IPS-20b (cell line): ENCODE measurements at regions not wholly inside any gene's neighbourhood (a gene's known extent, or its start where the extent isn't known, plus 50 kb on each side); places are given as distances from the start of the nearest gene placed in this dataset.
"Not testable (repeated sequence)": the region's sequence is repeated elsewhere in the genome, so short reads cannot be mapped to it uniquely, and the experiment has no call there.

Experiments
- H3K27ac ChIP-seq: one replicate; pipeline ENCODE4 v1.5.1; 2013; ENCODE audit warnings: low read length
- H3K27me3 ChIP-seq: 2 replicates; pipeline ENCODE4 v1.6.1; 2013; ENCODE audit warnings: mild to moderate bottlenecking, low read length, inconsistent platforms; ENCODE audit not compliant: insufficient read depth
- H3K36me3 ChIP-seq: 2 replicates; pipeline ENCODE4 v1.6.1; 2013; ENCODE audit warnings: low read depth, mild to moderate bottlenecking, inconsistent platforms, low read length, moderate library complexity; ENCODE audit not compliant: insufficient read depth
- H3K4me1 ChIP-seq: 2 replicates; pipeline ENCODE4 v1.6.1; 2013; ENCODE audit warnings: mild to moderate bottlenecking, control low read depth, inconsistent platforms, low read length, moderate library complexity; ENCODE audit not compliant: insufficient read depth
- H3K4me3 ChIP-seq: 2 replicates; pipeline ENCODE4 v1.5.1; 2013; ENCODE audit warnings: mild to moderate bottlenecking, low read length, inconsistent platforms
- H3K9ac ChIP-seq: 2 replicates; pipeline ENCODE4 v1.6.1; 2013; ENCODE audit warnings: low read depth, mild to moderate bottlenecking, inconsistent platforms, low read length, moderate library complexity
- H3K9me3 ChIP-seq: 2 replicates; pipeline ENCODE4 v1.6.1; 2013; ENCODE audit warnings: mild to moderate bottlenecking, low read depth, low read length, inconsistent platforms; ENCODE audit not compliant: insufficient read depth

- no peak overlapping the region for H3K4me3 ChIP-seq
- no peaks in the 10 kb centered on the region for H3K9me3 ChIP-seq
- peaks cover 6% of the 10 kb centered on the region; the same call in 1 of the 2 replicates for H3K4me1 ChIP-seq
- no peak overlapping the region for H3K9ac ChIP-seq
- H3K27ac ChIP-seq = no peak overlapping the region
- H3K27me3 ChIP-seq = no peaks in the 10 kb centered on the region
- no peaks in the 10 kb centered on the region for H3K36me3 ChIP-seq
These were observed 55.0 kb upstream of the CXXC4 start for GRCh38 chr4:104549736-104550135.

GRCh38 chr4:104559502-104559901, 64.8 kb upstream of the CXXC4 start:
- no peak overlapping the region for H3K27ac ChIP-seq
- H3K4me1 ChIP-seq = no peaks in the 10 kb centered on the region
- no peak overlapping the region for H3K4me3 ChIP-seq
- H3K36me3 ChIP-seq = no peaks in the 10 kb centered on the region
- no peaks in the 10 kb centered on the region for H3K9me3 ChIP-seq
- H3K9ac ChIP-seq = no peak overlapping the region
- H3K27me3 ChIP-seq = no peaks in the 10 kb centered on the region

GRCh38 chr4:104571341-104571740, 76.6 kb upstream of the CXXC4 start:
- no peaks in the 10 kb centered on the region for H3K27me3 ChIP-seq
- no peak overlapping the region for H3K27ac ChIP-seq
- H3K9ac ChIP-seq = no peak overlapping the region

GRCh38 chr4:104574371-104574770, 79.7 kb upstream of the CXXC4 start:
- Histone ChIP-seq H3K9me3 (no peaks in the 10 kb centered on the region), H3K9ac (no peak overlapping the region), H3K4me1 (no peaks in the 10 kb centered on the region)

More at GRCh38 chr4:104571341-104571740, 76.6 kb upstream of the CXXC4 start:
- no peak overlapping the region for H3K4me3 ChIP-seq
- H3K36me3 ChIP-seq = no peaks in the 10 kb centered on the region
- no peaks in the 10 kb centered on the region for H3K4me1 ChIP-seq
- no peaks in the 10 kb centered on the region for H3K9me3 ChIP-seq

GRCh38 chr4:104575278-104575677, 80.6 kb upstream of the CXXC4 start:
- H3K27me3 ChIP-seq = no peaks in the 10 kb centered on the region
- no peak overlapping the region for H3K4me3 ChIP-seq
- H3K9me3 ChIP-seq = no peaks in the 10 kb centered on the region
- H3K4me1 ChIP-seq = no peaks in the 10 kb centered on the region
- no peak overlapping the region for H3K27ac ChIP-seq
- H3K36me3 ChIP-seq = no peaks in the 10 kb centered on the region
- H3K9ac ChIP-seq = no peak overlapping the region

More at GRCh38 chr4:104574371-104574770, 79.7 kb upstream of the CXXC4 start:
- no peaks in the 10 kb centered on the region for H3K36me3 ChIP-seq
- no peak overlapping the region for H3K27ac ChIP-seq
- H3K4me3 ChIP-seq = no peak overlapping the region
- no peaks in the 10 kb centered on the region for H3K27me3 ChIP-seq

- no peak overlapping the region for H3K4me3 ChIP-seq
- no peaks in the 10 kb centered on the region for H3K9me3 ChIP-seq
- H3K36me3 ChIP-seq = no peaks in the 10 kb centered on the region
- H3K4me1 ChIP-seq = no peaks in the 10 kb centered on the region
- H3K9ac ChIP-seq = no peak overlapping the region
- no peak overlapping the region for H3K27ac ChIP-seq
- no peaks in the 10 kb centered on the region for H3K27me3 ChIP-seq
These were observed 82.7 kb upstream of the CXXC4 start for GRCh38 chr4:104577405-104577804.

GRCh38 chr4:104581476-104581875, 86.8 kb upstream of the CXXC4 start:
- not testable (repeated sequence) for H3K9me3 ChIP-seq, H3K27me3 ChIP-seq, H3K4me1 ChIP-seq, H3K9ac ChIP-seq, H3K36me3 ChIP-seq, H3K4me3 ChIP-seq, H3K27ac ChIP-seq

- not testable (repeated sequence) for H3K27me3 ChIP-seq, H3K4me3 ChIP-seq, H3K9ac ChIP-seq, H3K4me1 ChIP-seq, H3K27ac ChIP-seq, H3K36me3 ChIP-seq, H3K9me3 ChIP-seq
These were observed 87.4 kb upstream of the CXXC4 start for GRCh38 chr4:104582056-104582455.

GRCh38 chr4:104589264-104589868, 94.7 kb upstream of the CXXC4 start:
- H3K27me3 ChIP-seq = no peaks in the 10 kb centered on the region
- H3K4me1 ChIP-seq = peaks cover 23% of the 10 kb centered on the region; the same call in 1 of the 2 replicates
- no peaks in the 10 kb centered on the region for H3K36me3 ChIP-seq
- no peak overlapping the region for H3K9ac ChIP-seq
- no peaks in the 10 kb centered on the region for H3K9me3 ChIP-seq
- no peak overlapping the region for H3K4me3 ChIP-seq
- no peak overlapping the region for H3K27ac ChIP-seq

- Histone ChIP-seq H3K9me3 (no peaks in the 10 kb centered on the region), H3K27ac (no peak overlapping the region), H3K36me3 (no peaks in the 10 kb centered on the region), H3K4me3 (peak overlapping the region; percentile 39; the same call in 1 of the 2 replicates), H3K27me3 (no peaks in the 10 kb centered on the region), H3K4me1 (peaks cover 23% of the 10 kb centered on the region; the same call in 1 of the 2 replicates), H3K9ac (peak overlapping the region; percentile 39; the same call in 1 of the 2 replicates)
These were observed 96.8 kb upstream of the CXXC4 start for GRCh38 chr4:104591510-104591911.

GRCh38 chr4:104592183-104592582, 97.5 kb upstream of the CXXC4 start:
- H3K36me3 ChIP-seq = no peaks in the 10 kb centered on the region
- H3K27me3 ChIP-seq = no peaks in the 10 kb centered on the region
- H3K4me1 ChIP-seq = peaks cover 23% of the 10 kb centered on the region; the same call in 1 of the 2 replicates
- H3K9ac ChIP-seq = peak overlapping the region; percentile 22; the same call in 1 of the 2 replicates
- no peak overlapping the region for H3K27ac ChIP-seq
- no peaks in the 10 kb centered on the region for H3K9me3 ChIP-seq
- H3K4me3 ChIP-seq = no peak overlapping the region; the same call in 1 of the 2 replicates

GRCh38 chr4:104593019-104593418, 98.3 kb upstream of the CXXC4 start:
- no peak overlapping the region for H3K27ac ChIP-seq
- peaks cover 23% of the 10 kb centered on the region; the same call in 1 of the 2 replicates for H3K4me1 ChIP-seq
- H3K27me3 ChIP-seq = no peaks in the 10 kb centered on the region
- no peaks in the 10 kb centered on the region for H3K36me3 ChIP-seq
- no peak overlapping the region for H3K4me3 ChIP-seq
- no peaks in the 10 kb centered on the region for H3K9me3 ChIP-seq
- no peak overlapping the region for H3K9ac ChIP-seq
